ENCODE measurements at regions not wholly inside any gene's neighbourhood (a gene's known extent, or its start where the extent isn't known, plus 50 kb on each side); places are given as distances from the start of the nearest gene placed in this dataset.
A peak's percentile ranks its signal among the peaks of the same experiment; 100 is the strongest.

- no peaks in the 10 kb centered on the region for H3K36me3 Mint-ChIP-seq (ENCODE audit: low read depth)
- intact Hi-C loops (cut with micrococcal nuclease): no loop called here
- peaks cover 10% of the 10 kb centered on the region for H3K27me3 Mint-ChIP-seq (ENCODE audit: insufficient read depth)
- no peak overlapping the region for H3K27ac Mint-ChIP-seq
- no peak overlapping the region for H3K4me3 Mint-ChIP-seq
- no peak for DNase-seq (ENCODE audit: low spot score)
- H3K4me1 Mint-ChIP-seq (ENCODE audit: low read depth): no peaks in the 10 kb centered on the region
- H3K9me3 Mint-ChIP-seq: no peaks in the 10 kb centered on the region
Observed at GRCh38 chr2:42984617-42985016, 192.2 kb upstream of the HAAO start.

GRCh38 chr2:42984081-42984480 lies 191.7 kb upstream of the HAAO start:
- Mint-ChIP-seq H3K4me3 (no peak overlapping the region), H3K27me3 (ENCODE audit: insufficient read depth) (peaks cover 10% of the 10 kb centered on the region), H3K27ac (no peak overlapping the region), H3K4me1 (ENCODE audit: low read depth) (no peaks in the 10 kb centered on the region), H3K9me3 (no peaks in the 10 kb centered on the region), H3K36me3 (ENCODE audit: low read depth) (no peaks in the 10 kb centered on the region)
- intact Hi-C loops (cut with micrococcal nuclease): no loop called here
- no peak for DNase-seq (ENCODE audit: low spot score)

- no peak overlapping the region for H3K4me3 Mint-ChIP-seq
- H3K27ac Mint-ChIP-seq: no peak overlapping the region
- intact Hi-C loops (cut with micrococcal nuclease): no loop called here
- H3K36me3 Mint-ChIP-seq (ENCODE audit: low read depth): no peaks in the 10 kb centered on the region
- no peaks in the 10 kb centered on the region for H3K9me3 Mint-ChIP-seq
- H3K27me3 Mint-ChIP-seq (ENCODE audit: insufficient read depth): peaks cover 11% of the 10 kb centered on the region
- no peak for DNase-seq (ENCODE audit: low spot score)
- H3K4me1 Mint-ChIP-seq (ENCODE audit: low read depth): no peaks in the 10 kb centered on the region
Observed at GRCh38 chr2:42980764-42981416, 188.5 kb upstream of the HAAO start.

GRCh38 chr2:42979870-42980763 lies 187.7 kb upstream of the HAAO start:
- Mint-ChIP-seq H3K36me3 (ENCODE audit: low read depth) (no peaks in the 10 kb centered on the region), H3K27me3 (ENCODE audit: insufficient read depth) (peaks cover 9% of the 10 kb centered on the region), H3K4me1 (ENCODE audit: low read depth) (no peaks in the 10 kb centered on the region), H3K4me3 (no peak overlapping the region), H3K27ac (no peak overlapping the region), H3K9me3 (no peaks in the 10 kb centered on the region)
- intact Hi-C loops (cut with micrococcal nuclease): loop anchor here (5.0 kb wide), 1 partner anchor 147 kb away; no protein-coding TSS in a partner anchor
- no peak for DNase-seq (ENCODE audit: low spot score)

GRCh38 chr2:42979416-42979869 lies 187.1 kb upstream of the HAAO start:
- intact Hi-C loops (cut with micrococcal nuclease): loop anchor here (5.0 kb wide), 1 partner anchor 148 kb away; no protein-coding TSS in a partner anchor
- H3K4me3 Mint-ChIP-seq: no peak overlapping the region

GRCh38 chr2:42978887-42979415 lies 186.6 kb upstream of the HAAO start:
- Mint-ChIP-seq H3K27ac (no peak overlapping the region), H3K27me3 (ENCODE audit: insufficient read depth) (peaks cover 9% of the 10 kb centered on the region), H3K4me1 (ENCODE audit: low read depth) (no peaks in the 10 kb centered on the region), H3K36me3 (ENCODE audit: low read depth) (no peaks in the 10 kb centered on the region), H3K4me3 (no peak overlapping the region), H3K9me3 (no peaks in the 10 kb centered on the region)
- intact Hi-C loops (cut with micrococcal nuclease): loop anchor here (5.0 kb wide), 1 partner anchor 148 kb away; no protein-coding TSS in a partner anchor
- DNase-seq (ENCODE audit: low spot score): no peak

More at GRCh38 chr2:42979416-42979869, 187.1 kb upstream of the HAAO start:
- H3K9me3 Mint-ChIP-seq: no peaks in the 10 kb centered on the region
- no peaks in the 10 kb centered on the region for H3K36me3 Mint-ChIP-seq (ENCODE audit: low read depth)
- no peak overlapping the region for H3K27ac Mint-ChIP-seq
- no peaks in the 10 kb centered on the region for H3K4me1 Mint-ChIP-seq (ENCODE audit: low read depth)
- DNase-seq (ENCODE audit: low spot score): no peak
- H3K27me3 Mint-ChIP-seq (ENCODE audit: insufficient read depth): peaks cover 9% of the 10 kb centered on the region

GRCh38 chr2:42978175-42978886 lies 185.9 kb upstream of the HAAO start:
- Mint-ChIP-seq H3K4me3 (no peak overlapping the region), H3K36me3 (ENCODE audit: low read depth) (no peaks in the 10 kb centered on the region), H3K27me3 (ENCODE audit: insufficient read depth) (peaks cover 9% of the 10 kb centered on the region), H3K9me3 (no peaks in the 10 kb centered on the region), H3K27ac (no peak overlapping the region), H3K4me1 (ENCODE audit: low read depth) (no peaks in the 10 kb centered on the region)
- DNase-seq (ENCODE audit: low spot score): no peak
- intact Hi-C loops (cut with micrococcal nuclease): loop anchor here (5.0 kb wide), 1 partner anchor 149 kb away; no protein-coding TSS in a partner anchor

GRCh38 chr2:42977270-42978174 lies 185.1 kb upstream of the HAAO start:
- intact Hi-C loops (cut with micrococcal nuclease): loop anchor here (5.0 kb wide), 1 partner anchor 150 kb away; no protein-coding TSS in a partner anchor
- no peak overlapping the region for H3K4me3 Mint-ChIP-seq
- DNase-seq (ENCODE audit: low spot score): no peak
- H3K9me3 Mint-ChIP-seq: no peaks in the 10 kb centered on the region
- peaks cover 4% of the 10 kb centered on the region for H3K4me1 Mint-ChIP-seq (ENCODE audit: low read depth)
- no peaks in the 10 kb centered on the region for H3K36me3 Mint-ChIP-seq (ENCODE audit: low read depth)
- H3K27ac Mint-ChIP-seq: no peak overlapping the region
- H3K27me3 Mint-ChIP-seq (ENCODE audit: insufficient read depth): peaks cover 9% of the 10 kb centered on the region

GRCh38 chr2:42976351-42976750 lies 184.0 kb upstream of the HAAO start:
- H3K4me1 Mint-ChIP-seq (ENCODE audit: low read depth): peaks cover 11% of the 10 kb centered on the region
- intact Hi-C loops (cut with micrococcal nuclease): loop anchor here (5.0 kb wide), 1 partner anchor 151 kb away; no protein-coding TSS in a partner anchor
- no peak for DNase-seq (ENCODE audit: low spot score)
- H3K27me3 Mint-ChIP-seq (ENCODE audit: insufficient read depth): peaks cover 9% of the 10 kb centered on the region
- no peak overlapping the region for H3K27ac Mint-ChIP-seq
- H3K4me3 Mint-ChIP-seq: no peak overlapping the region
- no peaks in the 10 kb centered on the region for H3K9me3 Mint-ChIP-seq
- no peaks in the 10 kb centered on the region for H3K36me3 Mint-ChIP-seq (ENCODE audit: low read depth)

- Mint-ChIP-seq H3K36me3 (ENCODE audit: low read depth) (no peaks in the 10 kb centered on the region), H3K9me3 (no peaks in the 10 kb centered on the region), H3K27ac (no peak overlapping the region), H3K4me1 (ENCODE audit: low read depth) (peaks cover 11% of the 10 kb centered on the region), H3K27me3 (ENCODE audit: insufficient read depth) (peaks cover 6% of the 10 kb centered on the region), H3K4me3 (no peak overlapping the region)
- intact Hi-C loops (cut with micrococcal nuclease): loop anchor here (1.0 to 5.0 kb wide), 3 partner anchors 152 to 509 kb away; no protein-coding TSS in a partner anchor
- DNase-seq (ENCODE audit: low spot score): peak; percentile 19
Observed at GRCh38 chr2:42974721-42975717, 182.6 kb upstream of the HAAO start.

- Mint-ChIP-seq H3K4me1 (ENCODE audit: low read depth) (peaks cover 11% of the 10 kb centered on the region), H3K27me3 (ENCODE audit: insufficient read depth) (peaks cover 6% of the 10 kb centered on the region), H3K4me3 (no peak overlapping the region), H3K9me3 (no peaks in the 10 kb centered on the region), H3K27ac (no peak overlapping the region), H3K36me3 (ENCODE audit: low read depth) (no peaks in the 10 kb centered on the region)
- intact Hi-C loops (cut with micrococcal nuclease): no loop called here
- DNase-seq (ENCODE audit: low spot score): no peak
Observed at GRCh38 chr2:42974169-42974720, 181.9 kb upstream of the HAAO start.
